HG03103 (cell line): ENCODE measurements at regions not wholly inside any gene's neighbourhood (a gene's known extent, or its start where the extent isn't known, plus 50 kb on each side); places are given as distances from the start of the nearest gene placed in this dataset.

Source experiments
- ATAC-seq: cut with Tn5 transposase; IDR thresholded peaks from one replicate; pipeline ENCODE4 v1.9.1; 2021; ENCODE audit warnings: low read depth; ENCODE audit not compliant: unreplicated experiment

GRCh38 chr5:33309536-33310345, 131.0 kb upstream of the TARS1 start:
- no peak for ATAC-seq

DNA sequence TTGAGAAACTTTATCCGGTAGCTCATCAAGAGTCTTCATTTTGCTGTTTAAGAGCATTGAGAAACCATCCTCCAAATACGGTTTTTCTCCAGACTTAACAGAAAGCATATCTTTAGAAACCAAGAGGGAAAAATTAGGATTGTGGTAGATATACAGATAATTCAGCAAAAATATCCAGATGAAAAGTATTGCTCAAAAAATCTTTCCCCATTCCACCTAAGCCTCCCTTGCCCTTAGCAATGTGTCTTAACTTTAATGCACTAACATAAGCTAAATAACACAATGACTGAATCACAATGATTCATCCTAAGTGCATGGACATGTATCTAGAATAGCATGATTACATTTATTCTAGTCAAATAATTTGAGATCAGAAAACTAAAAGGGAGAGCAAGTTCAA, 130.3 kb upstream of the TARS1 start:
- ATAC-seq = no peak

- no peak for ATAC-seq
These were observed 128.9 kb upstream of the TARS1 start for GRCh38 chr5:33311893-33312292.

- ATAC-seq = no peak
These were observed 127.9 kb upstream of the TARS1 start for GRCh38 chr5:33312571-33313549.

DNA sequence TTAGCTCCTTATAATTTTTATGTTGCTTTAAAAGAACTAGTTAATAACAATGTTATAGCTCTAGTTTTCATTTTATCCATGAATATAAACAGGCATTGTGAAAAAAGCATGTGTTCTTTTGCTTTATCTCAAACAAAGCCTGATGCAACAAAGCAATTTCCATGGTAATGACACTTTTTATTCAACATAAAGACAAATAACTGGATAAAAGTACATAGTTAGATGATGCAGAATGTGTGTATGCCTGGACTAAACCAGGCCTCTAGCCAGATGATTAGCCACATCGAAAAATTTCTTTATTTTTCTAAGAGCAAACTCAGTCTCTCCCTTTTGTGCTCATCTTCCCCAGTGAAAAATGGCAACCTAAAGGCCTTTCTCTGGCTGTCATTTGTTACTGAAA, 125.6 kb upstream of the TARS1 start:
- ATAC-seq = no peak

DNA sequence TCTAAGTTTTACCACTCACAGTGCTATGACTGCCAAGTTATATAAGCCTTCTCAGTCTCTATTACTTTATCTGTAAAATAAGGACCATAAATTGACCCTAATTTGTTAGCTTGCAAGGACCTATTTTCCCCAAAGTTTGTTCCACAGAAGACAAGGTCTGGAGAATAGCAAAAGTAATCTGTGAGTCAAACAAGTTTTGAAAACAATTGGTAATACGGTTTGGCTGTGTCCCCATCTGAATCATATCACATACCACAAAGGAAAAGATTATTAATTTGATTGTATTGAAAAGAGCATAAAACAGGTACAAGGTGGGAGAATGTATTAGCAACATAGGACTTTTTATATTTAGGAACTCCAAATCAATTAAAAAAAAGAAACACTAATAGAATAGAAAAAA, 124.0 kb upstream of the TARS1 start:
- no peak for ATAC-seq

GRCh38 chr5:33317271-33317670, 123.5 kb upstream of the TARS1 start:
- no peak for ATAC-seq

DNA sequence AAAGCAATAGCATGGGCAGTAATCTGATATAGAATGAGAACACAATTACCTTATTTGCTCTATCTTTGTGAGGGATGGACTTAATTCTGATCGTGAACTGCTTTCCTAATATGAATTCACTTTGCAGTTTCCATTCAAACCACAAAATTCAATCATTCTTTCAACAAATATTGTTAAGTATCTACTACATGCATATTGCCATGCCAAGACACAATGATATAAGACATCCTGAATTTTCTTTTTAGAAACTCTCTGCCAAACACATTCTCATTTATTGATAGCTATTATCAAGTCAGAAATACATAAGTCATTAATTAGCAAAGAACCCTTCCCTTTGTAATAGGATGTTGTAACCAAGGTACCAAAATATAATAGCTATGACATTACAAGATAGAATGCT, 121.6 kb upstream of the TARS1 start:
- ATAC-seq = no peak

- no peak for ATAC-seq
These were observed 120.9 kb upstream of the TARS1 start for GRCh38 chr5:33319841-33320240.

DNA sequence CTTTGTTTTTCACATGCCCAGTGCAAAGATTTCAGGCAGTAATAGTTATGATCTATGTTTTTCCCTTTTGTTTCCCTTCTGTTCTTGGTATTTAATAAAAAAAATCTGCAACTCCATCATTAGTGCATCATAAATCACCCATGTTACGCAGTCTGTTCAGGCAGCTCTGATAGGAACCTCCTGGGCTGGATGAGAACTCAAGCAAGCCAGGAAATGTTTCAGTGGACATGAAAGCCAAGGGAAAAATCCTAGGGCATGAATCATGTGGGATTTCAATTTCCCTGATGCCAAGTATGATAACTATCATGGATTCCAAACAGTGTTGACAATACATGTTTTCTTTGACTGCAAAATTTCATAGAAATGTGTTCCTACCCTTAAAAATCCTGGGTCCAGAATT, 119.7 kb upstream of the TARS1 start:
- ATAC-seq = no peak

DNA sequence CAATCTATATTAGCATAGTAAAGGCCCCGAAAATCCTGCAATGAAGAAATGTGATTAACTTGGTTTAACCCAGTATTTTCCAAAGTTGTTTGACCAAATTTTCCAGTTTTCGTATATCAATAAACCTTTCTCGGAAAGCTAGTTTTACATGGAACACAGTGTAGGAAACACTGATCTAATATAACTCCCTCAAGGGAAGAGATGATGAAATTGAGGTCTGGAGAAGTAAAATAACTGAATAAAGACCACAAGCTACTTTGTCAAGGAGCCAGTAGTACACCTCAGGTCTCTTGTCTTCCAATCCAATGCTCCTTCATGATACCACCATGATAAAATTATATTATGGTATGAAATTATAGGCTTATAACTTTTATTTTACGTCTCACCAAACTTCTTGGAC, 118.1 kb upstream of the TARS1 start:
- no peak for ATAC-seq

DNA sequence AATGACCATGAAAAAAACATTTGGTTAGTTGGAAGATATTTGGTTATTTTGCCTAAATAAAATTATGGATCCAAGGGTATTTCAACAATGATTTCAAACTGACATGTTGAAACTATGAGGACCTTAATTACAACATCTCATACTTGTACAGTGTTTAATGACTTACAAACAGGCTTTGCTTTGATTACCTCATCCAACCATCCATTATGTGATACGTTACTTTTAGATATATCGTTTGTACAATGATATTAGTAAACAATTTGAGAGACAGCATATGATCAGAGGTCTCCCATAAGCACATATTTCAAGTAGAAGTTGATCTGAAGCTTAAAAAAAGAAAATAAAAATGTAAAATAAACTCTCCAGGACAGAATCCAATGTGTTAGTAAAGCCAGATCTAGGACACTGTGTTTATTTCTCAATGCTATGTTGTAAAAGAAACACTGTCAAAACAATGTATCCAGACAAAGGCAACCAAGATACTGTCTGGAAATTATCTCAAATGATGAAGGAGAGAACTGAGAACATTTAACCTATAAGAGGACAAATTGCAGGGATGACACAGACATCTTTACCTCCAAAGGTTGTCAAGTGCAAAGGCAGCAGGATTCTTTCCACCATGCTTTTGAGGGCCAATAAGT, 116.0 kb upstream of the TARS1 start:
- no peak for ATAC-seq

- no peak for ATAC-seq
These were observed 111.9 kb upstream of the TARS1 start for GRCh38 chr5:33328818-33329217.

GRCh38 chr5:33329891-33330290, 110.9 kb upstream of the TARS1 start:
- ATAC-seq = no peak

GRCh38 chr5:33330426-33330825, 110.3 kb upstream of the TARS1 start:
- no peak for ATAC-seq

- ATAC-seq = no peak
These were observed 109.8 kb upstream of the TARS1 start for GRCh38 chr5:33330992-33331391.

DNA sequence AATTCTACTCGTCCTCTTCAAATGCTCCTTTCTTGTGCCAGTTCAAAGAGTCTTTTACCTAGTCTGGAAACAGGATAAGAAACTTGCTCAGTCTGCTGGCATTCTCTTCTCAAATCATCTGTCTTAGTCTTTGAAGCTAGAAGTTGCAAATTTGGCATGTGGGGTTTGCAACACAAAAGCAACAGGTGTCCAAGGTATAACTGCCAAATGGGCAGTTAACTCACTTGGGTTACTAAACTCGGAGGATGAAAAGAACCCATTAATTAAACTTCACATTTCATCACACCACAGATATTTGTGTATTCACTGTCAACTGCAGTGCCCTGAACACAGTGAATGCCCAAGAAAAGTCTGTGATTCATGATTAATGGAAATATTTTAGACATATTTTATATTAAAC, 108.0 kb upstream of the TARS1 start:
- ATAC-seq = no peak

GRCh38 chr5:33334829-33335228, 105.9 kb upstream of the TARS1 start:
- ATAC-seq = no peak

- ATAC-seq = no peak
These were observed 103.7 kb upstream of the TARS1 start for GRCh38 chr5:33336891-33337636.

- ATAC-seq = no peak
These were observed 103.2 kb upstream of the TARS1 start for GRCh38 chr5:33337637-33337992.
